HG03175 (cell line): ENCODE measurements at regions not wholly inside any gene's neighbourhood (a gene's known extent, or its start where the extent isn't known, plus 50 kb on each side); places are given as distances from the start of the nearest gene placed in this dataset.
"Not testable (repeated sequence)": the region's sequence is repeated elsewhere in the genome, so short reads cannot be mapped to it uniquely, and the experiment has no call there.

Source experiments
- ATAC-seq: cut with Tn5 transposase; IDR thresholded peaks from one replicate; pipeline ENCODE4 v1.9.1; 2021; ENCODE audit warnings: mild to moderate bottlenecking, moderate library complexity; ENCODE audit not compliant: unreplicated experiment

- no peak for ATAC-seq
Observed at GRCh38 chr5:92758552-92758951, 822.5 kb downstream of the NR2F1-AS1 start.

- no peak for ATAC-seq
Observed at GRCh38 chr5:92749943-92750342, 831.1 kb downstream of the NR2F1-AS1 start.

- ATAC-seq = no peak
Observed at GRCh38 chr5:92748072-92748676, 832.8 kb downstream of the NR2F1-AS1 start.

GRCh38 chr5:92741906-92742305, 839.1 kb downstream of the NR2F1-AS1 start:
- ATAC-seq = no peak

GRCh38 chr5:92734211-92734940, 846.6 kb downstream of the NR2F1-AS1 start:
- no peak for ATAC-seq

GRCh38 chr5:92730486-92730885, 850.5 kb downstream of the NR2F1-AS1 start:
- no peak for ATAC-seq

GRCh38 chr5:92729088-92729487, 851.9 kb downstream of the NR2F1-AS1 start:
- ATAC-seq = no peak

GRCh38 chr5:92715946-92716520, 865.0 kb downstream of the NR2F1-AS1 start:
- no peak for ATAC-seq

GRCh38 chr5:92713826-92714225, 867.2 kb downstream of the NR2F1-AS1 start:
- ATAC-seq = no peak

- no peak for ATAC-seq
Observed at GRCh38 chr5:92713335-92713743, 867.7 kb downstream of the NR2F1-AS1 start.

GRCh38 chr5:92711956-92712355, 869.1 kb downstream of the NR2F1-AS1 start:
- no peak for ATAC-seq

GRCh38 chr5:92704590-92704989, 876.4 kb downstream of the NR2F1-AS1 start:
- no peak for ATAC-seq

- no peak for ATAC-seq
Observed at GRCh38 chr5:92703976-92704375, 877.0 kb downstream of the NR2F1-AS1 start.

- no peak for ATAC-seq
Observed at GRCh38 chr5:92695123-92696003, 885.7 kb downstream of the NR2F1-AS1 start.

- ATAC-seq = no peak
Observed at GRCh38 chr5:92694067-92694466, 887.0 kb downstream of the NR2F1-AS1 start.

GRCh38 chr5:92691955-92692354, 889.1 kb downstream of the NR2F1-AS1 start:
- ATAC-seq = not testable (repeated sequence)

GRCh38 chr5:92687821-92688722, 892.9 kb downstream of the NR2F1-AS1 start:
- no peak for ATAC-seq

GRCh38 chr5:92678640-92679039, 902.4 kb downstream of the NR2F1-AS1 start:
- ATAC-seq = no peak

- ATAC-seq = no peak
Observed at GRCh38 chr5:92676215-92677165, 904.5 kb downstream of the NR2F1-AS1 start.
